ENCODE measurements at regions not wholly inside any gene's neighbourhood (a gene's known extent, or its start where the extent isn't known, plus 50 kb on each side); places are given as distances from the start of the nearest gene placed in this dataset.

GRCh38 chr11:105265845-105266244, 126.3 kb upstream of the CARD18 start:
- no peak for TF ChIP-seq POLR2AphosphoS5 (IDR thresholded peaks at IDR 0.05; ENCODE audit: borderline replicate concordance, low read depth, low read length)
- no peak for TF ChIP-seq EZH2 (IDR thresholded peaks at IDR 0.05)
- no peak for TF ChIP-seq FOXP2 (optimal IDR thresholded peaks at IDR 0.05; ENCODE audit: control extremely low read depth, extremely low read length, insufficient read depth)
- H3K9ac ChIP-seq (ENCODE audit: insufficient read length) = no peak overlapping the region
- no peak for DNase-seq (ENCODE audit: low read depth, low spot score)
- H3K9me3 ChIP-seq (ENCODE audit: low read depth, low read length) = no peaks in the 10 kb centered on the region
- no peak overlapping the region for H3K27ac ChIP-seq
- H3K4me3 ChIP-seq = no peak overlapping the region
- no peaks in the 10 kb centered on the region for H3K36me3 ChIP-seq (ENCODE audit: insufficient read depth, low read length)

DNA sequence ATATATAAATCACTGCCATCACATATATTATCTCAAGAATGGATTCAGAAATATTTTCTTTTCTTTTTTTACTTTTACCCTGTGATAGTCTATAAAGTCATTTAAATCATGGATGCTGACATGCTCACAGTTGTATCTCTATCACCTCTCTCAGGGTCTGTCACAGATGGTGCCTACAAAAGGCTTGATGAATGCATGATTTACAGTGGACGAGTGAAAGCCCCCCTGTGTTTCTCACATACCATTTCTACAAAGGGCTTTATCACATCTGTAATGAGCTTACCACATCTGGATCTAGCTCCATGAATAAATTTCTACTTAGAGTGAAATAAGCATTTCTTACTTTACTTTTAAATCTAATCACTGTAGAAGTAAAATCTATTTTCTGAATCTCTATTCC, 121.4 kb upstream of the CARD18 start:
- Histone ChIP-seq H3K9ac (ENCODE audit: insufficient read length) (no peak overlapping the region), H3K9me3 (ENCODE audit: low read depth, low read length) (no peaks in the 10 kb centered on the region), H3K27ac (no peak overlapping the region), H3K36me3 (ENCODE audit: insufficient read depth, low read length) (no peaks in the 10 kb centered on the region), H3K4me3 (no peak overlapping the region)
- TF ChIP-seq POLR2AphosphoS5 (IDR thresholded peaks at IDR 0.05; ENCODE audit: borderline replicate concordance, low read depth, low read length) (no peak), EZH2 (IDR thresholded peaks at IDR 0.05) (no peak), FOXP2 (optimal IDR thresholded peaks at IDR 0.05; ENCODE audit: control extremely low read depth, extremely low read length, insufficient read depth) (no peak)
- no peak for DNase-seq (ENCODE audit: low read depth, low spot score)

- H3K4me3 ChIP-seq = no peak overlapping the region
- H3K27ac ChIP-seq = no peak overlapping the region
- H3K9ac ChIP-seq (ENCODE audit: insufficient read length) = no peak overlapping the region
- no peaks in the 10 kb centered on the region for H3K9me3 ChIP-seq (ENCODE audit: low read depth, low read length)
- peak; percentile 68 for DNase-seq (ENCODE audit: low read depth, low spot score)
- no peaks in the 10 kb centered on the region for H3K36me3 ChIP-seq (ENCODE audit: insufficient read depth, low read length)
- TF ChIP-seq POLR2AphosphoS5 (IDR thresholded peaks at IDR 0.05; ENCODE audit: borderline replicate concordance, low read depth, low read length) (peak; percentile 35; the same call in 1 of the 2 replicates), EZH2 (IDR thresholded peaks at IDR 0.05) (no peak)
Measured at GRCh38 chr11:105245781-105246315, 106.3 kb upstream of the CARD18 start.

- TF ChIP-seq POLR2AphosphoS5 (IDR thresholded peaks at IDR 0.05; ENCODE audit: borderline replicate concordance, low read depth, low read length) (no peak), EZH2 (IDR thresholded peaks at IDR 0.05) (no peak), FOXP2 (optimal IDR thresholded peaks at IDR 0.05; ENCODE audit: control extremely low read depth, extremely low read length, insufficient read depth) (no peak)
- no peak for DNase-seq (ENCODE audit: low read depth, low spot score)
- Histone ChIP-seq H3K9ac (ENCODE audit: insufficient read length) (no peak overlapping the region), H3K27ac (no peak overlapping the region), H3K36me3 (ENCODE audit: insufficient read depth, low read length) (no peaks in the 10 kb centered on the region), H3K9me3 (ENCODE audit: low read depth, low read length) (no peaks in the 10 kb centered on the region), H3K4me3 (no peak overlapping the region)
Measured at GRCh38 chr11:105244160-105244825, 104.7 kb upstream of the CARD18 start.

DNA sequence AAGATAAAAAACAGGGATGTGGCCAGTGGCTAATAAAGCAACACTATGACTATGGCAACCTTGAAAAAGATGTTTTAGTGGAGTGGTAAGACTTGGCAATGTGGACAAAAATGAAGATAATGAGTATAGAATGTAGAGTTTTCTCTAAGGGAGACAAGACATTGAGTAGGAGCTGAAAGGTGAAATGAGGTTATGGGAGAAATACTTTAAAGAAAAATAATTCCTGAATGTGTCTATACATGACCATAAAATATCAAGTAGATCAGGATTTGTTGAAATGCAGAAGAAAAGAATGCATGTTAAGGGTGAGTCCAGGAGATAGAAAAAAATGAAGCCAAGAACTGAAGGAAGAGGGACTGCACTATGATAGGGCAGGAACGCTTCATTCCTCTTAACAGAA, 101.6 kb upstream of the CARD18 start:
- no peak overlapping the region for H3K9ac ChIP-seq (ENCODE audit: insufficient read length)
- no peak for DNase-seq (ENCODE audit: low read depth, low spot score)
- TF ChIP-seq FOXP2 (optimal IDR thresholded peaks at IDR 0.05; ENCODE audit: control extremely low read depth, extremely low read length, insufficient read depth) = no peak
- no peak for TF ChIP-seq POLR2AphosphoS5 (IDR thresholded peaks at IDR 0.05; ENCODE audit: borderline replicate concordance, low read depth, low read length)
- no peak for TF ChIP-seq EZH2 (IDR thresholded peaks at IDR 0.05)
- H3K27ac ChIP-seq = no peak overlapping the region
- H3K36me3 ChIP-seq (ENCODE audit: insufficient read depth, low read length) = no peaks in the 10 kb centered on the region
- H3K9me3 ChIP-seq (ENCODE audit: low read depth, low read length) = no peaks in the 10 kb centered on the region
- no peak overlapping the region for H3K4me3 ChIP-seq

GRCh38 chr11:105236664-105237063, 97.1 kb upstream of the CARD18 start:
- H3K27ac ChIP-seq = peak overlapping the region; percentile 71; the same call in 1 of the 2 replicates
- H3K4me3 ChIP-seq = peak overlapping the region; percentile 19
- H3K9me3 ChIP-seq (ENCODE audit: low read depth, low read length) = no peaks in the 10 kb centered on the region
- DNase-seq (ENCODE audit: low read depth, low spot score) = peak; percentile 57
- no peaks in the 10 kb centered on the region for H3K36me3 ChIP-seq (ENCODE audit: insufficient read depth, low read length)
- TF ChIP-seq EZH2 (IDR thresholded peaks at IDR 0.05) (no peak), POLR2AphosphoS5 (IDR thresholded peaks at IDR 0.05; ENCODE audit: borderline replicate concordance, low read depth, low read length) (no peak), FOXP2 (optimal IDR thresholded peaks at IDR 0.05; ENCODE audit: control extremely low read depth, extremely low read length, insufficient read depth) (no peak)
- no peak overlapping the region for H3K9ac ChIP-seq (ENCODE audit: insufficient read length)

DNA sequence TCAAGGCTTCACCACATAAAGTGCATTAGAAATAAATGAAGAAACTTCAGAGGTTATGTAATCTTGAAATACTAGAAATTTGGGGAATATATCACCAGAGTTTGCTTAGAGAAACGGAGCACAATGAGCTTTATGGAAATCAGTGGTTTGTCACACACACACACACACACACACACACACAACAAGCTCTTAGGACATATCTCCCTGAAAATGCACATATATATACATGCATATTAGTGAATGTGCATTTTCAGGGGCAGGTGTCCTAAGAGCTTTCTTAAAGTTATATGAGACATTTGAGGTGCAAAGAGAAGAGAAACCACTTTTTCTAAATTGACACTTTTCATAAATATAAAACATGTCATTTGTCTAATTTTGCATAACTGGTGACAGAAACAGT, 93.7 kb upstream of the CARD18 start:
- TF ChIP-seq FOXP2 (optimal IDR thresholded peaks at IDR 0.05; ENCODE audit: control extremely low read depth, extremely low read length, insufficient read depth) = no peak
- TF ChIP-seq POLR2AphosphoS5 (IDR thresholded peaks at IDR 0.05; ENCODE audit: borderline replicate concordance, low read depth, low read length) = no peak
- TF ChIP-seq EZH2 (IDR thresholded peaks at IDR 0.05) = no peak
- no peaks in the 10 kb centered on the region for H3K36me3 ChIP-seq (ENCODE audit: insufficient read depth, low read length)
- no peak overlapping the region for H3K9ac ChIP-seq (ENCODE audit: insufficient read length)
- no peak overlapping the region for H3K4me3 ChIP-seq
- no peaks in the 10 kb centered on the region for H3K9me3 ChIP-seq (ENCODE audit: low read depth, low read length)
- no peak overlapping the region for H3K27ac ChIP-seq
- DNase-seq (ENCODE audit: low read depth, low spot score) = no peak

DNA sequence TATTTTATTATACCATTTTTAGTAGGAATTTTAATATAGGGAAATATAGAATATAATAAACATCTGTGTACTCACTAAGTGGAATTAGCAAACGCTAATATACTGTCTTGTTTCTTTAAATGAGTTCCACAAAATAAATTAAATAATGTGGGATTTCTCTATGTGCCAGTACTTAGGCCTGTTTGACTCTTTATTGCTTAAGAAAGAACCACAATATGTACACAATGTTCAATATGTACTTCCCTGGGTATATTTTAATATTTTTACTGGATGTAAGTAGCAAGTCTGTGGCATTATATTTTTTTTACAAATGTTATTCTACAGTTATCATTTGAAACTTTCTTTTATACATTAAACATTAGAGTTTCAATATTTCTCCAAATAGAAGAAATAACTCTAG, 92.5 kb upstream of the CARD18 start:
- no peaks in the 10 kb centered on the region for H3K36me3 ChIP-seq (ENCODE audit: insufficient read depth, low read length)
- H3K27ac ChIP-seq = no peak overlapping the region
- no peak for TF ChIP-seq FOXP2 (optimal IDR thresholded peaks at IDR 0.05; ENCODE audit: control extremely low read depth, extremely low read length, insufficient read depth)
- TF ChIP-seq EZH2 (IDR thresholded peaks at IDR 0.05) = no peak
- TF ChIP-seq POLR2AphosphoS5 (IDR thresholded peaks at IDR 0.05; ENCODE audit: borderline replicate concordance, low read depth, low read length) = no peak
- H3K9ac ChIP-seq (ENCODE audit: insufficient read length) = no peak overlapping the region
- DNase-seq (ENCODE audit: low read depth, low spot score) = no peak
- no peak overlapping the region for H3K4me3 ChIP-seq
- no peaks in the 10 kb centered on the region for H3K9me3 ChIP-seq (ENCODE audit: low read depth, low read length)

DNA sequence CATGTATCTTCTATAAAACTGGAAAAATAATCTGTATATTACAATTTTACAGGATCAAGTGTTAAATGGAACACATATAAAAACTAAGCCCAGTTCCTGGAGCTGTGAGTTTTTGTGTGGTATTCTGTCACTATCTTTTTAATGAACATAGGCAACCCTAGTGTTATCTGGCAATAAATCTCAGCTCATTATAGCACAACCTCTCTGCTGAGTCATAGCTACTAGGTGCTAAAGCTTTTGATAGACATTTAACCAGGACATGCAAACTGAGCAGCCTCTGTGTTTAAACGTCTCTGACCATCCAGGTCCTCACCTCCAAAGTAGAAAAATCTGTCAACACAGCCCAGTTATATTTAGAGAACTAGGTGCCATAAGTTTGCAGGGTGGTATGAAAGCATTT, 91.0 kb upstream of the CARD18 start:
- H3K9me3 ChIP-seq (ENCODE audit: low read depth, low read length) = no peaks in the 10 kb centered on the region
- H3K27ac ChIP-seq = no peak overlapping the region
- no peaks in the 10 kb centered on the region for H3K36me3 ChIP-seq (ENCODE audit: insufficient read depth, low read length)
- TF ChIP-seq EZH2 (IDR thresholded peaks at IDR 0.05) = no peak
- no peak for TF ChIP-seq POLR2AphosphoS5 (IDR thresholded peaks at IDR 0.05; ENCODE audit: borderline replicate concordance, low read depth, low read length)
- TF ChIP-seq FOXP2 (optimal IDR thresholded peaks at IDR 0.05; ENCODE audit: control extremely low read depth, extremely low read length, insufficient read depth) = no peak
- H3K4me3 ChIP-seq = no peak overlapping the region
- H3K9ac ChIP-seq (ENCODE audit: insufficient read length) = no peak overlapping the region
- no peak for DNase-seq (ENCODE audit: low read depth, low spot score)
